ENCODE measurements at regions not wholly inside any gene's neighbourhood (a gene's known extent, or its start where the extent isn't known, plus 50 kb on each side); places are given as distances from the start of the nearest gene placed in this dataset.
"Not testable (repeated sequence)": the region's sequence is repeated elsewhere in the genome, so short reads cannot be mapped to it uniquely, and the experiment has no call there.

DNA sequence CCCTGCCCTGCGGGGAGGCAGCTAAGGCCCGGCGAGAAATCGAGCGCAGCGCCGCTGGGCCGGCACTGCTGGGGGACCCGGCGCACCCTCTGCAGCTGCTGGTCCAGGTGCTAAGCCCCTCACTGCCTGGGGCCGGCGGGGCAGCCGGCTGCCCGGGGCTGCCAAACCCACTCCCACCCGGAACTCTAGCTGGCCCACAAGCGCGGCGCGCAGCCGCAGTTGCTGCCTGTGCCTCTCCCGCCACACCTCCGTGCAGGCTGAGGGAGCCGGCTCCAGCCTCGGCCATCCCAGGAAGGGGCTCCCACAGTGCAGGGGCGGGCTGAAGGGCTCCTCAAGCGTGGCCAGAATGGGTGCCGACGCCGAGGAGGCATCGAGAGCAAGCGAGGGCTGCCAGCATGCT lies 249.9 kb downstream of the FGF9 start:
- not testable (repeated sequence) for DNase-seq

DNA sequence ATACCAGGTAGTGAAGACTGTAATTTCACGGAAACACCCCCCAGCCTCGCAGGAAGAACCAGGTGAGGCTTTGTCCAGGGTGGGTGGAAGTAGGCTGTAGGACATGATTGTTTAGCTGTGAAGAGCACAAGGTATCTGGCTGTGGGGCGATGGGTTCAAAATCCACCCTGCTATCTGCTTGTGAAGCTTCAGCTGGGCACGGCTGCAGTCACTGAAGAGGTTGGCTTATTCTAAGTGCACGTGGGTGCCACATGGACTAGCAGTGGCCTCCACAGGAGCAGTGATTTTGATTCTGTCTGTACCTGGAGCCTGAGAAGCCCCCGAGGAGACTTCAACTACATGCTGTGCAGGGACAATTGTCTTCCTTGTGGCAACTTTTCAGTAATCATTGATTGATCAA lies 254.1 kb downstream of the FGF9 start:
- no peak for DNase-seq

DNA sequence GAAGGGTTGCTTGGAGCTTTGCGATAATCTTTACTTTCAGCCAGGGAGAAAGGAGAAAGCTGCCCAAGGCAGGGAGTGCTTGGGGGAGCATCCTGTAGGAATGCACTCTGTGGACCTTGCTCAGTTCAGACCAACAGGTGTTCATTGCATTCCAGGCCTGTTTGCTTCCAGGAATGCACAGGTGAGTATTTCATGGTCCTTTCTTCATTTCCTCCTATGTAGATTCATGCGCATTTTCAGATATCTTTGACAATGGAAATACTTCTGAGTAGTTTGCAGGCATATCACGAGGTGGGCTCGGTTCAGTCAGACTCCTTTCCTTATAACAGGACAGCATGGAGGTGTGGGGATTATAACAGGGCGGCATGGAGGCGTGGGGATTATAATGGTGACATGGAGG lies 254.8 kb downstream of the FGF9 start:
- DNase-seq, result no peak

DNA sequence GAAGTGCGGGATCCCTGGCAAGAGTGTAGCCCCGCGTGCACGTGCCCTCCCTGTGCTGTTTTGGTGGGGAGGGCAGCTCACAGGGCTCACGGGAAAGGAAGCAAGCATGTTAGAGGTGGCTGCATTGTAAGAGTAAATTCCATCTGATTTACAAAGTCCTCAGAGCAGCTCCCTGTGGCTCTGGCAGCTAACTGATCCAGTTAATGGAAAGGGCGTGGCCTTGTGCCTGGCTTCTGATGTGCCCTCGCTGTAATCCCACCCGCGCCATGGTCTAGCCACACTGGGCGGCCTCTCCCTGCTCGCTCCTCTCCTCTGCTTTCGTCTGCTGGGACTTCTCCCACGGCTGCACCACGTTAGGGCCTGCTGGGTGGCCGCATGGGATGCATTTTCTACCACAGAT lies 258.5 kb downstream of the FGF9 start:
- DNase-seq, result no peak

DNA sequence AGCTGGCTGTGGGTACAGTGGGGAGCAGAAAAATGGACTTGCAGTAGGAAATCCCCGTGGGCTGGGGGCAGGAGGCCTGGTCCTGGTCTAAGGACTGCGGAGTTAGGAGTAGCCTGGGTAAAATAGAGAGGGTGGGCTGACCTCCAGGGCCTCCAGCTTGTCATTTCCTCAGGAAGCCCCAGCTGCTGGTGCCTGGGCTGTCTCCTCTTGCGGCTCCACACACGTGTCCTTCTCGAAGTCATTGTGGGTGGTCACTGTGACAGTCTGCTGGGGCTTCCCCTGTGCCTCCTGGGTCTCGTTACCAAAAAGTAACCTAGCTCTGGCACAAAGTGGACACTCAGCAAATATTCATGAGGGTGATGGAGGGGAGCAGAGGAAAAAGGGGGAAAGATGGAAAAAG lies 259.7 kb downstream of the FGF9 start:
- no peak for DNase-seq

DNA sequence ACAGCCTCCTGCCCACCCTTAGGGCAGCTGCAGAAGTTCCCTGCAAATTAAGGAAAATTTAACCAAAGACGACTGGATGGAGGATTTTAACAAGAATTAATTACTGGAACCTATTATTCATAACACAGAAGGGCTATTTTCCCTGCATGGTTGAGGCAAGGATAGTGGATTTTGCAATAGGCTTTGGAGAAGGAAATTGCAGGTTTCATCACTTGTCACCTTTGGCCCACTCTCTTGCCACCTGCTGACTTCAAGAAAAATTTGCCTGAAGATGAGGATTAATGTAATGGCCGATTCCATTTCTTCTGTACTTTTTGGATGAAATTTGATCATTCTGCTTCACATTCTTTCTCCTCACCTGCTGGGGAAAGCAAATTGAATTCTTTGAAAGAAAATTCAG lies 261.7 kb downstream of the FGF9 start:
- DNase-seq, result no peak

DNA sequence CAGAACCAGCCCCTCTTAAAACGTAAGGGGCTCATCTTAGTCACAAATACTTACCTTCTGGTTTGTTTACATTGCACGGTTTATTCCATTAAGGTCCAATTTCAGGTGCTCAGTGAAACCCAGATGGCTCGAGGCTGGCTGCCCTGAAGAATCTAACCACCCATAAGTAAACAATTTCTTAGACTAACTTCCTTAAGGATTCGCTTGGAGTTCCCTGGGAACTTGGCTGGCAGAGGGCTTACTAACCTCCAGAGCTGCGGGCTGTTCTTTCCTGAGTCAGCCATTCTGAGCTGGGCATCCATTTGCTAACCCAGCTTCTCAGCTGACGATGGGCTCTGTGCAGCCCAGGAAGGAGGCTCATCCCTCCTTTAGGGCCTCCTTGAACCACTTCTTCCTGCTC lies 262.1 kb downstream of the FGF9 start:
- no peak for DNase-seq

DNA sequence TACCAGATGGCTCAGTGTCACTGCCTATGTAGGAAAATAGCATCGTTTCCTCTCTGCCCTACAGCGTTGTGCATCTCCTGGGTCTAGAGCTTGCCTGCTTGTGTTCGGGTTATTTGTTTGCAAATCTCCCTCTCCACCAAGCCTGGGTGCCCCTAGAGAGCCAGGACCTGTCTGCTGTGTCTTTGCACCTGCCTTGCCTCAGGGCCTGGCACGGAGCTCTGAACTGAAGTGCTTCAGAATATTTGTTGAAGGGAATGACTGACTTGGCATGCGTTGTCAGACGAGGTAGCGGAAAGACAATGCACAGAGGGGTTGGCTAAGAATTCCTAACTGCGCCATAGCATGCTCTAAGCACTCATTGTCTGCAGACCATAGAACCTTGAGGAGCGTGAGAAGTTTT lies 263.4 kb downstream of the FGF9 start:
- no peak for DNase-seq

DNA sequence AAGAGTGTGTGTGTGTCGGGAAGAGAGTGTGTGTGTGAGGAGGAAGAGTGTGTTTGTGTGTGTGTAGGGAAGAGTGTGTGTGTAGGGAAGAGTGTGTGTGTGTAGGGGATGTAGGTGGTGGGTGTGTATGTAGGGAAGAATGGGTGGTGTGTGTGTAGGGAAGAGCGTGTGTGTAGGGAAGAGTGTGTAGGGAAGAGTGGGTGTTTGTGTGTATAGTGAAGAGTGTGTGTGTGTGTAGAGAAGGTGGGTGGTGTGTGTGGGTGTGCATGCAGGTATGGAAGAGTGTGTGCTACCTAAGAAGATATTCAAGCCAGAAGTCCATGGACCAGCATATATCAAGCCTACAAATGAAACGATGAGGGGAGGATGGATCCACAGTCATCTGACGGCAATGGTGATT lies 265.8 kb downstream of the FGF9 start:
- no peak for DNase-seq

DNA sequence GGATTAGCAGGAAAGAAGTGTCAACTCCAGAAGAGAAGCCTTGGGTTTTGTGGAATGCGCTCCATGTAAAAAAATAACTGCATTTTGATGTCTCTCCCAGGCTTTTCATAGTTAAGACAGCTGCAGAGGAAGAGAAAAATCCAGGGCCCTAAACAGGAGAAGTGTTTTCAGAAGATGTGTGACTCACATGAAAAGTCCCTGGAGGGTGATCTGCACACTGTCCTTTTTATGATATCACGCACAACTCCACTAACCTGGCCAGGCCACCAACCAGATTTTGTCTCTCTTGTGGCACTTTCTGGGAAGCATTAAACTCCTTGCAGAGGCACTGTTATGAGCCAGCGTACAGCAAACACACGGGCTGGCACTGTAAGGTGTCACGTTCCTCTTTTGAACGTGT lies 267.3 kb downstream of the FGF9 start:
- no peak for DNase-seq

DNA sequence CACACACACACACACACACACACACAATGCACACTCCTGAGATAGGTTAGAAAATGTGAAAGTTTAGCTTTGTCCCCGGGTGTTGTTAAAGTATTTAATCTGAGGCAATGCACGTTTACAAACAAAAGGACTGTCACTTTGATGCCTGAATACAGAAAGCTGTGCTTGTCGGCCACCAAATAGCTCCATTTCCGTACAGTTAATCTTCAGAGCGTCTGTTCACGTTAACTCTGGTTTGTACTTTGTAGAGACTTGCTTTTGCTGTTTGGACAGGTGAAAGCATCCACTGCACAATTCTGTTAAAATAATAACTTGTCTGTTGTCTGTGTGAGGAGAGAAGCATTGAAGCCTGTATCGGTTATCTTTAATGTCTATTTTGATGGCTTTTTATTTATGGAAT lies 267.8 kb downstream of the FGF9 start:
- no peak for DNase-seq

DNA sequence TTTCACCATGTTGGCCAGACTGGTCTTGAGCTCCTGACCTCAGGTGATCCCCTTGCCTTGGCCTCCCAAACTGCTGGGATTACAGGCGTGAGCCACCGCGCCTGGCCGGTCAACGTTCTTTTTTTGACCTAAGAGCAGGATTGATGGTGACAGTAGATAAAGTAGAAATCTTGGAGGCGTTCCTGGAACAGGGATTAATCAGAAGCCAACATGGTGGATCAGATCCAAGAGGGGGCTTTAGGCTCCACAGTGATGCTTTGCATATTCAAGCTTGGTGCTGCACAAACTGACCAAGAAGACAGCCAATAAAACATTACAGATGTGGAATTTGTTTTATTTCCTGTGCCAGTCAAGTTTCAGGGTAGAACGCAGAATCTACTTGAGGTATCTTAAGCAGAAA lies 271.2 kb downstream of the FGF9 start:
- no peak for DNase-seq

DNA sequence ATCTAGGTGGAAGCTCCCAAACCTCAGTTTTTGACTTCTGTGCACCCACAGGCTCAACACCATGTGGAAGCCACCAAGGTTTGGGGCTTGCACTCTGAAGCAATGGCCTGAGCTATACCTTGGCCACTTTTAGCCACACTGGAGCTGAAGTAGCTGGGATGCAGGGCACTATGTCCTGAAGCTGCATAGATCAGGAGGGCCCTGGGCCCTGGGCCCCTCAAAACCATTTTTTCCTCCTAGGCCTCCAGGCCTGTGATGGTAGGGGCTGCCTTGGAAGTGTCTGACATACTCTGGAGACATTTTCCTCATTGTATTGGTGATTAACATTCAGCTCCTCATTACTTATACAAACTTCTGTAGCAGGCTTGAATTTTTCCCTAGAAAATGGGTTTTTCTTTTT lies 273.7 kb downstream of the FGF9 start:
- DNase-seq, result no peak

DNA sequence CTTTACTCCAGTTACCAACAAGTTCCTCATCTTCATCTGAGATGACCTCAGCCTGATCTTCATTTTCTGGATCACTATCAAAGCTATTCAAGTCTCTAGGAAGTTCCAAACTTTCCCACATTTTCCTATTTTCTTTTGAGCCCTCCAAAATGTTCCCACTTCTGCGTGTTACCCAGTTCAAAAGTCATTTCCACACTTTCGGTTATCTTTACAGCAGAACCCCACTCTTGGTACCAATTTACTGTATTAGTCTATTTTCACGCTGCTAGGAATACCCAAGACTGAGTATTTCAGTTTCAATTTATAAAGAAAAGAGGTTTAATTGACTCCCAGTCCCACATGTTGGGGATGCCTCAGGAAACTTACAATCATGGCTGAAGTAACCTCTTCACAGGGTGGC lies 274.3 kb downstream of the FGF9 start:
- no peak for DNase-seq

DNA sequence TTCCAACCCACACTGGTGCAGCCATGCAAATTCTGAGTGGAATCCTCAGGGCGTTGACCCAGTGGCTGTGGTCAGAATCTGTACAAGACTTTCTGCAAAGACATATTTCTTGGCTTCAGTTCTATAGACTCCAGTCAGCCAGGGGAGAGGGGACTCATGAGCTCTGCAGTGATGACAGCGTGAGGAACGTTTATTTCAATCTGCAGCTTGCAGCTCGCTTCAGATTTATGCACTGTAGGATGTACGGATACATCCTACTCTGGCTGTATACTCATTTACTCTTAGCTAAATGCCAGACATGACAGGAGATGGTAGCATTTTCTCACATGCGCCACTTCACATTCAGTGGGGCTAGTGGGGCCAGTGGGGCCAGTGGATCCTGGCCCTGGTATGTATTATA lies 276.1 kb downstream of the FGF9 start:
- no peak for DNase-seq

DNA sequence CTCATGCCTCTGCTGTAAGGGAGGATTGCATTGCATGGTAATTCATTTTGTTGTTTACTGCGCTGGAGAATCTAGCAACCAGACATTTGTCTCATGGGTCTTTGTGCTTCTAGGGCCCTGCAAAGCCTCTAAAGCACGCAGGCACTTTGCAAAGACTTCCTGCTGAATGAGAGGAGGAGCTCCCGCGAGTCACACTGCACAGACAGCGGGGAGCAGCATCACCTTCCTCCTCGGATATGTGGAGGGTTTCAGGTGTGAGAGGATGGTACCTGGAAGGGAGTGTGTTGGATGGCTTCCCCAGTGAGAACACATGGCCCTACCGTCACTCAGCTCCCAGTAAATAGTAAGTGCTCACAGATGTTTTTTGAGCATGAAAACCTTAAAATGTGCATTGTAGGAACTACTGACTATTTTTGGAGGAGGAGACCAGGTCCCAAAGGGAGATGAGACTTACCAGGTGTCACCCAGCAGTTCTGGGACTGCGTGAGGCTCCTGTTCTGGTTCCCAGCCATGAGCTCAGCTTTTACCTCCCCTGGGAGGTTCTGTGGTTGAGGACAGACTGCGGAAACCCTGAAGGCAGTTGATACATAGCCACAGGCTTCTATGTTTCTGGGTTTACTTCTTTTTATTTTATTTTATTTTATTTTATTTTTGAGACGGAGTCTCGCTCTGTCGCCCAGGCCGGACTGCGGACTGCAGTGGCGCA lies 278.0 kb downstream of the FGF9 start:
- no peak for DNase-seq

DNA sequence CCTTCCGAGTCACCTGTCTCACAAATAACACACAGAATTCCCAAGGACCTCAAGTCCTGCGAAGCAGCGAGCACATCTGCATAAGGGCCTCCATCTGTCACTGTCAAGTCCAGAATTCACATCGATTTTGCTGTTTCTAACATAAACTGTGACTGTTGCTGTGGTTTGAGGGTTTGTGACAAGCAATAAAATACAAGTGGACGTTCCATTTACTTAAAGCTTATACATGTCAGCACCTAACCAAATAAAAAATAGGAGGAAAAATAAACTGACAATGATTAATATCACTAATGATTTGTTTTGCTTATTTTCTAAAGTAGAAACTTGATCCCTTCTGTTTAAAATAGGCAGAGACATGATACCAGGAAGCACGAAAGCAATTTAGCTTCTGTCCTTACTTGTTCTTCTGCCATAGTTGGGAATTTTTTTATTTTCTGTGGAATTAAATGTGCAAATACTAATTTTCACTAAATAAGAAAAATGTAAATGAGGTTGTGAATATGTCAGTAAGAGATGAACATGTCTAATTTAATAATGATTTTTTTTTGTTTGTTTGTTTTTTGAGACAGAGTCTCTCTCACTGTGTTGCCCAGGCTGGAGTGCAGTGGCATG lies 279.1 kb downstream of the FGF9 start:
- DNase-seq, result no peak

DNA sequence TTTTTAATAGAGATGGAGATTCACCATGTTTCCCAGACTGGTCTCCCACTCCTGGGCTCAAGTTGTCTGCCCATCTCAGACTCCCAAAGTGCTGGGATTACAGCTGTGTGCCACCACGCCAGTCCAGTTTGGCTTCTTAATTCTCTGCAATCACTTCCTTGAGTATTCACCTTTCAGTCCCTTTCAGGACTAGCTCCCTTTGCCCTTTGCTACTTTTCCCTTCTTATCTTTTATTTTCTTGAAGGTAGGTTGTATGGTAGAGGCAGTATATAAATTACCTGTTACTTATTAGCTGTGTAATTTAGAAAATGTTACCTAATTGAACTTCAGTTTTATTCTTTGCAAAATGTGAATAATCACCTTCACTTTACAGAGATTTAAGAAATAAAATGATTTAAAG lies 285.8 kb downstream of the FGF9 start:
- DNase-seq, result no peak

DNA sequence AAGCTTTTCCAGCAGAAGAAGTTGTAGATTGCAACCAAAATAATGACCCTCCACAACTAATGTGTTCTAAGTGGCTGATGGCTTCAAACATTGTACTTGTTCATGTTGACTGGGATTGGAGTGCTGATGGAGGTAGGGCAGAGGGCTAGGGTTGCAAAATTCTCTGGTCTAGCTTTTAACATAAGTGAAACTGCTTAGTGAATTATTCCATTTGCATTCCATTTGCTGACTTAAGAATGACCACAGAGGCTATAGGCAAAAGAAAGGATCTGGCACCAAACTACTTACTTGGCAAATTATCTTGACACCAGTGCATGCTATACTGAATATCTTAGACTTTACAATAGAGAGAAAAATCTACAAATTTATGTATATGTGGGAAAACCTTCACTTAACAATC lies 287.0 kb downstream of the FGF9 start:
- no peak for DNase-seq

DNA sequence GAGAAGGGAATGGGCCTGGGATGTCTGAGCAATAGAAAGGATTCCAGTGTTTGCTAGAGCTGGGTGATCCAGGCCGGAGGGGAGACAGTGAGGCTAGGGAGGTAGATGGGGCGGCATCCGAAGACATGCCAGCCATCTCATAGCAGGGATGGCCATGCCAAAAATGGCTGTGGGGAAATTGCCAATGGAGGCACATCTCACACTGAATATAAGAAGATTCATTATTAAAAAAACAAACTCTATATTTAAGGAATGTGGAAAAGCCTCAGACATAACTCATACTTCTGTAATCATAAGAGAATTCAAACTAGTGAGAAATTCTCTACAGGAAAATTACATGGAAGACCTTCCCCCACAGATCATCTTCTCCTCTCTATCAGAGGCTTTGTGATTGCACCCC lies 289.2 kb downstream of the FGF9 start:
- DNase-seq, result no peak

DNA sequence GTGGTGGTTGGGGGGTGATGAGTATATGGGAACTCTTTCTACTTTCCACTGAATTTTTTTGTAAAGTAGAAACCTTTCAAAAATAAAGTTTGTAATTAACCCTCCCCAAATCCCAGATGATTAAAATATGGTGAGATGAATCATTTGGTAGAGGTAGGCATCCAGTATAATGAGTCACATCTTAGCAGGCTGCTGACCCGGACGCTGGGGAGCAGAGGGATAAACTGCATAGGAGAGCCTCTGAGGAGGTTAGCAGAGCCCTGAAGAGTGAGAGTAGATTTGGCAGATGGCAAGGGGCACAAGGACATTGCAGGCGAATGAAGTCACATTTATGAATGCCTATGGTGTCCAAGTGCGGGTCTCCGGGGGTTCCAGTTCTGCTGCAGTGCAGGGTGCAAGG lies 293.8 kb downstream of the FGF9 start:
- no peak for DNase-seq

DNA sequence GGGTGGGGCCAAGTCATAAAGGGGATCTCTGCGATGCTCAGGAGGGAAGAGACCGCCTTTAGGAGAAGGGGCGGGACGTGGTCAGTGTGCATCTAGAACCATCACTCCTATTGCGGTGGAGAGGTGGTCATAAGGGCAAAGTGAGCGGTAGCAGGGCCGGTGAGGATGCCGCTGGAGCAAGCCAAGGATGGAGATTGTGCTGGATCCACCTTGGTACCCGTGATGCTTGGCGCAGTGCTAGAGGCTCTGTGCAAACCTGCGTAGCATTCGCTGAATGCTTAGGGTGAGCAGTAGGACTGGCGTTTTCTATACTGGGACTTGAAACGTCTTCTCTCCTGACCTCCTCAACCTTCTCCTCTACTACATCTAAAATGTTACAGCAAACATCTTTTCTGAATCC lies 294.2 kb downstream of the FGF9 start:
- no peak for DNase-seq

DNA sequence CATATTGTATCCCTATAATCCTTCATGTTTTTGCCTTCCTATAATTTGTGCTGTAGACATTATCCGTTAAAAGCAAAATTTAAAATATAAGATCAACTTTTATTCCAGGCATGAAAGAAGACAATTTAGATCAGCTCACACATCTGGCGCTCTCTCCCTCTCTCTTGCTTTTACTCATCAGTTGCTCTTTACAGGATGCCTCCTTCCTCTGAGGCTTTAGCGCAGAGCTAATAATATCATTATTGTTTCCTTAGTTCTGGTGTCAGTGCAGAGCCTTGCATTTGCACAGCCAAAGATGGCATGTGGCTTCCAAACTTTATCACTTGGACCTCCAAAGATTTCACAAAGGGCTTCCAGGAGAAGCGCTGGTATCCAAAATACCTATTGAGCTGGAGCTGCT lies 295.1 kb downstream of the FGF9 start:
- DNase-seq, result no peak

DNA sequence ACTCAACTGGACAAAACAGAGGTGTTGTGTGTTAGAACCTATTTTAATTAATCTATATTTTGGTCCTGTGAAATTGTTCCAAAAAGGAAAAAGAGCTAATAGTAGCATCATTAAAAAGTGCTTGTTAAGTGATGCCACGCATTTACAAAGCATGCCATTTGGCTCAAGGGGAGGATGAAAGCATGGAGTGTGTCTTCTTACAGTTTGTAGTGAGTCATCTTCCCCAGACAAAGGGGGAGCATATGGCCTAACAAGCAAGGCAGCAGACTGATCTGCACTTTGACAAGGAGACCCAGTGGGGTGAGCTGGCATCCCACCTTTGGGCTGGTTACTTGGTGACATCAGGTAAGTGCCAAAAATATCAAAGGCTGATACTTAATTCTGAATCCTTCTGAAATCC lies 297.0 kb downstream of the FGF9 start:
- no peak for DNase-seq

DNA sequence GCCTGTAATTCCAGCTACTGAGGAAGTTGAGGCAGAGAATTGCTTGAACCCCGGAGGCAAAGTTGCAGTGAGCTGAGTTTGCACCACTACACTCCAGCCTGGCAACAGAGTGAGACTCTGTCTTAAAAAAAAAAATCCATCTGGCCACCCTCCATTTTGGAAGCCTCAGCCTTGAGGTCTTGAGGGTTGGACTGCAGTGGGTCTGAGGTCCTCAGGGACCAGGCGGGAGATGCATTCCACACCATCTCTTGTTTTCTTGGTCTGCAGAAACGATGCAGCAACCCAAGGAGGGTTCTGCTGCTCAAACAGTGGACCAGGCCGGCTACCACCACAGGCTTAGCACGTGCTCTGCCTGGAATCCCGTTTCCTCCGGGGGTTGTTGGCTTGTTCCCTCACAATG lies 299.3 kb downstream of the FGF9 start:
- no peak for DNase-seq

All from effector CD8-positive, alpha-beta T cell (primary cell).